BE2C (cell line): ENCODE measurements at regions not wholly inside any gene's neighbourhood (a gene's known extent, or its start where the extent isn't known, plus 50 kb on each side); places are given as distances from the start of the nearest gene placed in this dataset.

Source experiments
- DNase-seq: peaks from one replicate; pipeline ENCODE4 v3.0.0-alpha.2; 2020
- H3K27me3 ChIP-seq: fragments of 250-450 bp; sonication (Bioruptor Pico); 2 replicates; pipeline ENCODE4 v1.5.1; 2020; ENCODE audit warnings: mild to moderate bottlenecking
- H3K36me3 ChIP-seq: fragments of 250-450 bp; sonication (Bioruptor Pico); 2 replicates; pipeline ENCODE4 v1.5.1; 2020; ENCODE audit warnings: mild to moderate bottlenecking
- H3K4me1 ChIP-seq: fragments of 250-450 bp; sonication (Bioruptor Pico); 2 replicates; pipeline ENCODE4 v1.5.1; 2020
- H3K4me3 ChIP-seq: 2 replicates; pipeline ENCODE4 v1.5.1; 2011; ENCODE audit warnings: low read depth, low read length
- H3K9me3 ChIP-seq: fragments of 250-450 bp; sonication (Bioruptor Pico); 2 replicates; pipeline ENCODE4 v1.5.1; 2020
- TF ChIP-seq, protein P1 (sequence below): IDR thresholded peaks from 2 replicates; pipeline ENCODE4 v1.5.1; 2012; ENCODE audit warnings: mild to moderate bottlenecking, low read depth, low read length

DNA sequence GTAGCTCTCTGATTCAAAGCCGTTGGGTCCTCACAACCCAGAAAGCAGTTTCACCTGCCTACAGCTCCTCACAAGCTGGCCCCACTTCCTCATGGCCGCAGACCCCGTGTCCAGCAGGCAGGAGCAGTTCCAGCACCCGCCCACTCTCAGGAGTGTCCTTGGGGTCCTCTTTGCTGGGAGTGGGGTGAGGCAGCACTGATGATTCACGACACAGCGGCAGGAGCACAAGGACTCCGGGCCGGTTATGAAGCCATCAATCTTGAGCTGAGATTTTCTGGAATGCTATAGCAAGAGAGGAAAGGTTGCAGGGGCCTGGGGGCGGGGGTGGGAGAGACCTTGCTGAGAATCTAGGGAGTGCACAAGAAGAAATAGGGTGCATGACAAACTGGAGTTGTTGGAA, 311.2 kb downstream of the NXPE2 start:
- no peaks in the 10 kb centered on the region for H3K36me3 ChIP-seq
- H3K27me3 ChIP-seq = no peaks in the 10 kb centered on the region
- no peak overlapping the region for H3K4me3 ChIP-seq
- TF ChIP-seq, protein P1, sequence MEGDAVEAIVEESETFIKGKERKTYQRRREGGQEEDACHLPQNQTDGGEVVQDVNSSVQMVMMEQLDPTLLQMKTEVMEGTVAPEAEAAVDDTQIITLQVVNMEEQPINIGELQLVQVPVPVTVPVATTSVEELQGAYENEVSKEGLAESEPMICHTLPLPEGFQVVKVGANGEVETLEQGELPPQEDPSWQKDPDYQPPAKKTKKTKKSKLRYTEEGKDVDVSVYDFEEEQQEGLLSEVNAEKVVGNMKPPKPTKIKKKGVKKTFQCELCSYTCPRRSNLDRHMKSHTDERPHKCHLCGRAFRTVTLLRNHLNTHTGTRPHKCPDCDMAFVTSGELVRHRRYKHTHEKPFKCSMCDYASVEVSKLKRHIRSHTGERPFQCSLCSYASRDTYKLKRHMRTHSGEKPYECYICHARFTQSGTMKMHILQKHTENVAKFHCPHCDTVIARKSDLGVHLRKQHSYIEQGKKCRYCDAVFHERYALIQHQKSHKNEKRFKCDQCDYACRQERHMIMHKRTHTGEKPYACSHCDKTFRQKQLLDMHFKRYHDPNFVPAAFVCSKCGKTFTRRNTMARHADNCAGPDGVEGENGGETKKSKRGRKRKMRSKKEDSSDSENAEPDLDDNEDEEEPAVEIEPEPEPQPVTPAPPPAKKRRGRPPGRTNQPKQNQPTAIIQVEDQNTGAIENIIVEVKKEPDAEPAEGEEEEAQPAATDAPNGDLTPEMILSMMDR = no peak
- peaks cover 5% of the 10 kb centered on the region for H3K4me1 ChIP-seq
- no peak for DNase-seq
- H3K9me3 ChIP-seq = no peaks in the 10 kb centered on the region

DNA sequence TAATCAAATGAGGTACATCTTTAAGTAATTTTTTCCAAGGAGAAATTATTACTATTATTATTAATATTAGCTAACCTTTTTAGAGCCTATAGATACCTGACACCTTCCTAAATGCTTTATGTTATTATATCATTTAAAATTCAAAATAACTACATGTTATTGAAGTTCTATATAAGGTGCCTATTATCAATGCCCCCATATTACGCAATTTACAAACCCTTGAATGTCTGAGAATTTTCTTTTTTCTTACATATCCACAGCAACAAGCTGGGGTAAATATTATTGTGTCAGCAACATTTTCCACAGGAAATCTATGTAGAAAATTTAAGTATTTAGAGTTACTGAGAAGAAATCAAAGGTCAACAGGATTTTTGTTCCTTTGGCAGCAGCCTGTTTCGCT, 327.3 kb downstream of the NXPE2 start:
- H3K4me3 ChIP-seq = no peak overlapping the region
- H3K27me3 ChIP-seq = no peaks in the 10 kb centered on the region
- no peaks in the 10 kb centered on the region for H3K4me1 ChIP-seq
- TF ChIP-seq, protein P1 = no peak
- no peaks in the 10 kb centered on the region for H3K36me3 ChIP-seq
- no peaks in the 10 kb centered on the region for H3K9me3 ChIP-seq
- DNase-seq = no peak

DNA sequence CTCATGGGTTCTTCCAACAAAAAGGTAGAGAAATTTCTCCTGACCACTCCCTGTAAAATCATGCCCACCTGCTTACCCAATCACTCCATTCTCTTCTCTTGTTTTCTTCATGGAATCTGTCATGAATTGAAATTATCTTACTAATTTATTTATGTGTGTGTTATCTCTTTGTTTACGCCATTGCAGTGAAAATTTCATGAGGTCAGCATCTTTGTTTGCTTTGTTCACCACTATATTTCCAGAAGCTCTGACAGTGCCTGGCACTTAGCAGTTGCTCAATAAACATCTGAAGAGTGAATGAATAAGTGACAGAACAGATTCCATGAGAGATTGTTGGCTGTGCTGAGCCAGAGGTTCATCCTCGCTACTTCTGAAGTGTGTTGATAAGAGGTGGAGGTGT, 329.5 kb downstream of the NXPE2 start:
- H3K9me3 ChIP-seq = no peaks in the 10 kb centered on the region
- no peak overlapping the region for H3K4me3 ChIP-seq
- TF ChIP-seq, protein P1 = no peak
- H3K36me3 ChIP-seq = no peaks in the 10 kb centered on the region
- no peaks in the 10 kb centered on the region for H3K4me1 ChIP-seq
- no peaks in the 10 kb centered on the region for H3K27me3 ChIP-seq
- no peak for DNase-seq

DNA sequence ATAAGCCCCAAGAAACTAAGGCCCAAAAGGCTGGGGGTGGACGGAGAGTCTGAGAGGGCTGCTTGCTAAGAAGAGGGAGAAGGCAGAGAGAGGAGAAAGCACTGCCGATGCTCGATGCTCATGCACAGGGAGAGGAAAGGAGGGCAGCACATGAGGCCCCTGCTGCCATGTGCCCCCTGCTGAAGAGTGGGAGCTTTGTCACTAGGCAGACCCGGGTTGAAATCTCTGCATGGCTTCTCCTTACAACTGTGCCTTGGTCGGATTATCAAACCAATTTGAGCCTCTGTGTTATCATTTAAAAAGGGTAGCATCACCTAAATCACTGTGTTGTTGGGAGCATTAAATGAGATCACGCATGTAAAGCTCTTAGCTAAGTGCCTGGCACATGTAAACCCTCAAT, 330.5 kb downstream of the NXPE2 start:
- Histone ChIP-seq H3K4me3 (no peak overlapping the region), H3K36me3 (no peaks in the 10 kb centered on the region), H3K27me3 (no peaks in the 10 kb centered on the region), H3K9me3 (no peaks in the 10 kb centered on the region), H3K4me1 (no peaks in the 10 kb centered on the region)
- DNase-seq = no peak
- TF ChIP-seq, protein P1 = no peak

DNA sequence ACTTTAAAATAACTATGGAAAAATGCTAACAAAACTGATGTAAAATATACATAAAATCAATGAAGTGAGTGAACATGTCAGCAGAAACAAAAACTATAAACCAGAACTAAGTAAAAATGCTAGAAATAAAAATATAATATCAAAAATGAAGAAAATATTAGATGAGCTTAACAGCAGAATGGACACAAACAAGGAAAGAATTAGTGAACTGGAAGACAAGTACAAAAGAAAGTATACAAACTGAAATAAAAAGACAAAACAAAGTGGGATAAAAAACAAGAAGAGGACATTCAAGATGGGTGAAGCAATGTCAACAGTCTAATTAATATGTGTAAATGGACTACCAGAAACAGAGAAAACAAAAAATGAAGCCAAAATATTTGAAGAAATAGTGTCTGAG, 339.2 kb downstream of the NXPE2 start:
- Histone ChIP-seq H3K27me3 (no peaks in the 10 kb centered on the region), H3K9me3 (no peaks in the 10 kb centered on the region), H3K4me3 (no peak overlapping the region), H3K36me3 (no peaks in the 10 kb centered on the region), H3K4me1 (no peaks in the 10 kb centered on the region)
- no peak for DNase-seq
- TF ChIP-seq, protein P1 = no peak

DNA sequence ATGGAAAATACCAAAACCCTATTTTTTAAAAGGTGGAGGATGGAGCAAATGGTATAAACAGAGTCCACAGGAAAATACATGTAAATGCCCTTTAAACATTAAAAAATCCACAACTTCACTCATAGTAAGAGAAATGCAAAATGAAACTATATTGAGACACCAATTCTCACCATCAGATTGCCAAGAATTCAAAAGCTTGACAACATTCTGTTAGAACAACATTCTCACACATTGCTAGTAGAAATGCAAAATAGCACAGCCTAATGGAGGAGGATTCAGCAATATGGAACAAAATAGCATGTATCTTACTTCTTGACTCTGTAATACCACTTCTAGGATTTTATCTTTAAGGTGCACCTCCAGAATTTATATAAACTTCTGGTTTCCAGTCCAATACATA, 351.8 kb downstream of the NXPE2 start:
- Histone ChIP-seq H3K36me3 (no peaks in the 10 kb centered on the region), H3K4me1 (no peaks in the 10 kb centered on the region), H3K4me3 (no peak overlapping the region), H3K27me3 (no peaks in the 10 kb centered on the region), H3K9me3 (no peaks in the 10 kb centered on the region)
- TF ChIP-seq, protein P1 = no peak
- DNase-seq = no peak
